ENCODE measurements at regions not wholly inside any gene's neighbourhood (a gene's known extent, or its start where the extent isn't known, plus 50 kb on each side); places are given as distances from the start of the nearest gene placed in this dataset.

GRCh38 chr2:179376881-179377280 lies 112.2 kb upstream of the SESTD1 start:
- TF ChIP-seq CTCF (IDR thresholded peaks at IDR 0.05; ENCODE audit: poor library complexity) (no peak), EZH2 (IDR thresholded peaks at IDR 0.05; ENCODE audit: borderline replicate concordance) (no peak), EZH2phosphoT487 (IDR thresholded peaks at IDR 0.05; ENCODE audit: low read depth, severe bottlenecking, unreplicated experiment) (no peak)
